Ammon's horn (tissue), 1 donor: ENCODE measurements at regions not wholly inside any gene's neighbourhood (a gene's known extent, or its start where the extent isn't known, plus 50 kb on each side); places are given as distances from the start of the nearest gene placed in this dataset.
A peak's percentile ranks its signal among the peaks of the same experiment; 100 is the strongest.

Experiments used
- DNase-seq: peaks from one replicate; pipeline ENCODE4 v3.0.0-alpha.2; 2016; ENCODE audit warnings: low spot score

DNA sequence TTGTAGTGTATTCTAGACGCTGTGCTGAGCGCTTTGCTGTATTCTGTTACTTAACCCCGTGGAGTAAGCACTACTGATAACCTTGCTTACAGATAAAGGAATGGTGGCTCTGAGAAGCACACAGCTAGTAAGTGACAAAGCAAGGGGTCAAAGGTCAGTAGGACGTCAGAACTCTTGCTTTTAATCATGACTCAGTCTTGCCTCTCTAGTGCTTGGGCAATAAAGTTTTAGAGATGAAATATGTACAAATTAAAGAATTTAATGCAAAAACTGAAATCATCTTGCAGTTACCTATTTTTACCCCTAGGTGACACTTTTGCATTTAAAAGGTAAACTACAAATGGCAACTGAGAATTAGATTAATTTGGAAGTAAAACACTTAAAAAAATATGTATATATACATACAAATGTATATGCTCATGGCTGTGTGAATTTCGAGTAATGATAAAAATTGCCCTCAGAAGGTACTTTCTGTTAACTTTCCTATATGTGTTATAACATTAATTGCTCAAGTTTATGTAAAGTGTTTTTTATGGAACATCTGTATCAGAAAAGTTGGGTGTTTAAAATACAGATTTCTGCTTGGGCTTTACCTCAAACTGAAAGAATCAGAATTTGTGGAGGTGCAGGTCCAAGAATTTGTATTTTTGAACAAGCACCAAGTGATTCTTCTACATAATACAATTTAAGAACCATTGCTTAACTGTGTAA lies 175.1 kb upstream of the DAB2 start:
- no peak for DNase-seq

GRCh38 chr5:39598661-39599248 lies 174.0 kb upstream of the DAB2 start:
- DNase-seq, result no peak

DNA sequence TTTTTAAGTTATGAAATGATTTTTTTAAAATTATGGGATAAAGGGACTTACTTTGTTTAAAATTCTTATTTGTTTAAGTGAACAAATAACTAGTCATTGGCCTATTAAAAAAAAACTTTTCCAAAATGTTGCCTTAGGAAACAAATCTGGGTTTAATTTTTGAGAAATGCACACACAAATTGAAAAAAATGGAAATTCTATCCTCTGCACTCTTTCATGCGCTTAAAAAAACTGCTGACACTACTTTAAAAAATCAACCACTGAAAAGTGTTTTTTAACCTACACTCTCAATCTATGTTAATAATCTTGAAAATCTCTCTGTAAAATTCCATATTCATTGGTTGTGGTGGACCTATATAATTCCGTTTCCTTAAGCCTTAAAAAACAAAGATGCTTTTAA lies 163.4 kb upstream of the DAB2 start:
- no peak for DNase-seq

DNA sequence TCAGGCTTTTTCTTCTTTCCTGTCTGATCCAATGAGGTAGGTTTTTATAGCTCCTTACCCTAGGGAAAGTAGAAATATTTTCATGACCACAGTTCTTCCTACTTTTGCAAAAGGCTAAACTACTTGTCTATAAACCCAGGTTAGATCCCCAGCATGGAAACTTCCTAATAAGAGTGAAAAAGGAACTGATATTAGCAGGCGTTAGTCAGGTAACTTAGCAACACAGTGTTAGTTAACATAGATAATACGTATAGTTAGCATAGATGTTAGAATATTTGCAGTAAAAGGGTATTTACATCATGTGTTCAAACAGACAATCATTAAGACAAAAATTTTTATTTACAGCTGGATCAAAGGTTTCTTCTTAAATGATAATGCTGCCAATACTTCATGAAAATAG lies 162.9 kb upstream of the DAB2 start:
- no peak for DNase-seq

DNA sequence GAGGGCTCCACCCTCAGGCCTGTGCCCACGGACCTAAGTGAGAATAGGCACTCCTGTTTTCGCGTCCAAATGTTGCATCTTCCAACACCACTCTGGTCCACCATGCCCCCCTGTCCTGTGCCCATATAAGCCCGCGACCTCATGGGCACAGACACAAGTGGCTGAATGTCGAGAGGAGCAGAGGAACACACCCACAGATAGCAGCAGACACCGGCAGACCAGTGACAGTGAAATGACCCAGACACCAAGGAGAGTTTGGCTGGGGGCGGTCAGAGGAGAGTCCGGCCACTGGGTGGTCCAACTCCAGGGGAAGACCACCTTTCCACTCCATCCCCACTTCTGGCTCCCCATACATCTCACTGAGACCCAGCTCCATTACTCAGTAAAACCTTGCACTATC lies 161.4 kb upstream of the DAB2 start:
- no peak for DNase-seq

GRCh38 chr5:39584927-39585326 lies 160.1 kb upstream of the DAB2 start:
- no peak for DNase-seq

DNA sequence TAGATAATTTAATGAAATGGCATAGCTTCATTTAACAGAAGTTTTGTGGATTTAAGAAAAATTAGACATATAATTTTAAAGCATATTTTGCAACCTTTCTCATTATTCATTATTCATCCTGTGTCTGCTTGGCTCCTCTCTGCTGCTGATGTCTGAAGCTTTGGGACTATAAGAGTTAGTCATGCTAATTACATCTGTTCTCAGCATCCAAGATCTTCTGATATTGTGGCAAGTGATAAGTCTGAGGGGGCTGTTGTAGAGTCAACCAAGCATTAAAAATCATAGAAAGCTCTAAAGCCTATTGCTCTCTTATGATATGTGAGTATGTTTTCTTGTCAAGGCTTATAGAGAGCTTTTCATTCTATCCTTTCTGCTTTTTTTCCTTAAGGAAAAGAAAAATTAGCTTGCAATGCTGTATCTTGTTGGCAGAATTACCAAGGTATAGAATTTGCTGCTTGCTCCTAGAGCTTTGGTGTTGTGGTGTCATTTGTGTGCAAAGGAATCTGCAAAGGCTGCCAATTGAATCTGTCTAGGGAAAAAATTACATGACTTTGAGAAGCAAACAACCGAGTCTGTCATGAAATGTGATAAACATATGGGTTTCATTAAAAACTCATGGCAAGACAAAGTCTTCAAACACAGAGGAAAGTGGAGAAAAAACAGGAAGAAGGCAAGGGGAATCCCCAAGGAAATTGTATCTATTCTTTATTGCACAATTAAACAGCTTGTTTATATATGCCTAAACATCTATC lies 156.1 kb upstream of the DAB2 start:
- DNase-seq, result no peak

DNA sequence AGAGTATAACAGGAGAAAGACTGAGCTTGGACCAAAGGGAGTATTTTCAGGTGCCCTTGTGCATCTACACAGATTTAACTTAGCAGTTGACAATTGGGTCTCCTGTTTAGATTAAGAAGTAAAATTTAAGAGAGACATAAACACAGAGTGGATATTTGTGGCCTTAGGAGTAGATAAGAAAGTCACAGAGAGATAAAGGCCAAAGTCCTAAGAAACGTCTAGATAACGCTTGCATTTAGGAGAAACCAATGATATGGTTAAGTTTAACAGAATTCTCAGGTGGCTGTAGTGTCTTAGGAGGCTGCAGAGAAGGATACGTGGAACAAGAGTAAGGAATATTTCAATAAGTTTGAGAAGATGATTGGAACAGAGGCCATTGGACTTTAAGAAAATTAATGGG lies 155.0 kb upstream of the DAB2 start:
- DNase-seq, result no peak

- no peak for DNase-seq
Observed at GRCh38 chr5:39578887-39579497, 154.2 kb upstream of the DAB2 start.

DNA sequence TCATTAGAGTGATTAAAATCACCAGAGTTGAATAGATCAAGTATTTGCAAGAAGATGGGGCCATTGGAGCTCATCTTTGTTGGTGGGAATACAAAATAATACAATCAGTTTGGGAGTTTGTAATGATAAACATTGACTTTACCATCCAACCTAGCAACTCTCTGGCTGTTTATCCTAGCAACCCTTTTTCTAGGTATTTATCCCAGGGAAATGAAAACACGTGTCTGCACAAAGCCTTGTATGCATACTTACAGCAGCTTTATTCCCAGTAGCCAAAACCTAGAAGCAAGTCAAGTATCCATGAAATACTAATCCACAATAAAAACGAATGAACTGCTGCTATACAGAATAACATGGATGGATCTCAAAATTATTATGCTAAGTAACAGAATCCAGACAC lies 152.7 kb upstream of the DAB2 start:
- DNase-seq, result no peak

- DNase-seq, result peak; percentile 38
Observed at GRCh38 chr5:39570403-39571027, 145.7 kb upstream of the DAB2 start.

- no peak for DNase-seq
Observed at GRCh38 chr5:39569857-39570256, 145.1 kb upstream of the DAB2 start.

DNA sequence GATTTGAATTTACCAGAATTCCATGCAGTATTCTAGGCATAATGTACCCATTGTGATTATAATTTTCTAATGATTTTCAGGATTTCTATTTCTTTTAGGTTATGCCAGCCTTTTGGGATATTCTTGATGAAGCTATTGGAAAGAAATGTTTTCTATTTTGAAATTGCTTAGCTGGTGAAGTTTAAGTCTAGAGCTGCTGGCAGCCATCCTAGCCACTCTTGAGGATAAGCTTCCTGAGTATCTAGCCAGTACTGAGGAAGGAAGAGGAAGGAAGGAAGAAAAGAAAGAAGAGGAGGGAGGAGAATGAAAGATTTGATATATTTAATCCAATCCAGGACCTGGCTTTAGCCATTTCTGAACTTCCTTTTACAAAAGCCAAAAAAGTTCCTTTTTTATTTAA lies 142.1 kb upstream of the DAB2 start:
- DNase-seq, result no peak

GRCh38 chr5:39566029-39566428 lies 141.2 kb upstream of the DAB2 start:
- DNase-seq, result no peak

- no peak for DNase-seq
Observed at GRCh38 chr5:39561421-39561820, 136.6 kb upstream of the DAB2 start.

DNA sequence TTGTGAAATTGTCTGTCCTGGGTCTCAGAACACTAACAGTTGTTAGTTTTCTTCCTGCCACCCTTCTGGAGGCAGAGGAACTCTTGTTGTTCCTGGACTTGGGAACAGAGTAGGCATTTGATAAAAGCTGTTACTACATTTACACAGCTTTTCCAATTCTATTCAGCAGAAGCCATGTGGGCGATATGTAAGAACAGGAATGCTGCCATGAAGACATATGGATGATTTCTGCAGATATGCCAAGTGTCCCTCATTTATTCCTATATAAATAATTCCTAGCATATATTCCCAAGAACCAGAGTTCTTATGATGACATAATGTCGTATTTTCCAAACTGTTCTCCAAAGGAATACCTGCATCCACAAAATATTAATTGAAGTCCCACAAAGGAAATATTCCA lies 135.9 kb upstream of the DAB2 start:
- peak; percentile 11 for DNase-seq

DNA sequence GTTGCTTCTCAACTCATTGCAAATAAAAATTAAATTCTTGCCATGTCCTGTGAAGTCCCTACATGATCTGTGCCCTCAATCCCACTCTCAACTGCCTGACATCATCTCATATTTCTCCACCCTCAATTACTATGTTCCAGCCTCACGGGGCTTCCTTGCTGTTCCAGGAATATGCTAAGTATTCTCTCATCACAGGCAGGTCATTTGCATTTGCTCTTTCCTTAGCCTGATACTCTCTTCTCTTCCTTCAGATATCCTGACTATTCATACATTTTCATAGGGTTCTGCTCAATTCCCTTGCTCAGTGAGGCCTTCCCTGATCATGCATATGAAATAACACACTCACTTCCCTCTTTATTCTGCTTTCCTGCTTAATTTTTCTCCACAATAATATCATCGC lies 135.1 kb upstream of the DAB2 start:
- no peak for DNase-seq

- DNase-seq, result no peak
Observed at GRCh38 chr5:39558541-39558940, 133.8 kb upstream of the DAB2 start.

DNA sequence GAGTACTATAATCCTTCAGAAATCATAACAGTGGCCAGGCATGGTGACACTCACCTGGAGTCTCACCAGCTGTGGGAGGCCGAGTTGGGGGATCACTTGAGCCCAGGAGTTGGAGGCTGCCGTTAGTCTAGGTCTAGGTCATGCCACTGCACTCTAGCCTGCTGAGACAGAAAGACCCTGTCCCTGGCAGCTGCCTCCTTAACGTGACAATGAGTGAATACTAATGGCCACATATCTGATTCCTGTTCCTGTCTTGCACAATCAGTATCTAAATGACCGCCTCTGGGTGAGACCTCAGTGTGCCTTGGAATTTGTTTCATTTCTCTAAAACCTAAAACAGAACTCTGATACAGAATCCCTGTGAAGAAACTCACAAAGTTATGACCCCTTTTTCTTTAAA lies 131.0 kb upstream of the DAB2 start:
- DNase-seq, result no peak

DNA sequence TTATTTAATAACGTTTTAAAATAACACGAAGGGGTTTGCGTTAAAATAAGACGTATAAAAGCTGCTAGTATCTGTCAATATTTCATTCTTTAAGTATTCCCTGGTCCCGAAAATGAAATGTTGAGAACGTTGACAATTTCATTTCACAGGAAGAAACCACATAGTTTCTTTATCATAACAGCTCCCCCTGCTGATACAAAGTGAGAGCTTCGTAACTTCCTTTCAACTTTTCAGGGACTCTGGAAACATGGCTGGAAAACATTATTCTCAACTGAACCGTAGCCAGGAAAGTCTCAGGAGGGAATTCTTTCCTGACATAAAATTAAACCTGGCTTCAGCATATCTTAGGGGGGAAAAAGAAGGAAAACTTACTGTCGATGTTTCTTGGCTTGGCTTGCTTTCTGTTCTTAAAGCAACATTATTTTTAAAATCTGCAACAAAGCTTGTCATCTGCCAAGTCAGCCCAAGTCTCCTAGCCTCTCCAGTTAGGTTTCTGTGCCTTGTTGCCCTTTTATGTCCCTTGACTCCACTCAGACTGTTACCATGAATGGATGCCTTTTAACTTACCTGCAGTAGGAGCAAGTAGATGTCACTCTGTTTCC lies 122.9 kb upstream of the DAB2 start:
- DNase-seq, result peak; percentile 55

- DNase-seq, result no peak
Observed at GRCh38 chr5:39544941-39545340, 120.2 kb upstream of the DAB2 start.

GRCh38 chr5:39543335-39543734 lies 118.6 kb upstream of the DAB2 start:
- no peak for DNase-seq
